ENCODE measurements at regions not wholly inside any gene's neighbourhood (a gene's known extent, or its start where the extent isn't known, plus 50 kb on each side); places are given as distances from the start of the nearest gene placed in this dataset.

DNA sequence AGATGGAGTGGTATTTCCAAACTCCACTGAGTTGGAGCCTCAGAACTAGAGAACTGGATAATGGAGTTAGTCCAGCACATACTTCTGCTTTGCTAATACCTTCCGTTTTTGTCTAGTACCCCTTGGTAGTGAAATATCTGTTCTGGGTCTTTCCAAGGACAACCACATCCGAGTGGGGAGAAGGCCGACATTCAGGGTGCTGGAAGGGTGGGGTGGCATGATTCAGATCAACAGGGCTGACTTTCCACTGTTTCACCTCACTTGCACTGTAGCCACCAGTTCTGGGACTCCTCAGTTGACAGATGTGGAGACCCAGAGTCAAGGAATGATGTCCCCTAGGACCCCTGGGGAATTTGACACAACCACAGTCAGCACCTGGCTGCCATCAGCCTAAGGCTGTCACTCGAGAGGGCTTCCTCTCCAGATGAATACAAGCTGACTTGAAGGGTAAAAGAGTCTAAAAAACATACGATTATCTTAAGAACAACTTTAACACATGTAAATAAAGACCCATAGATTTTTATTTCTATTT is 84.8 kb upstream of the HNF1B start:
- H3K4me1 ChIP-seq = no peaks in the 10 kb centered on the region
- no peaks in the 10 kb centered on the region for H3K36me3 ChIP-seq
- no peak for DNase-seq
- no peak for TF ChIP-seq POLR2A (IDR thresholded peaks at IDR 0.05)
- TF ChIP-seq, protein P1, sequence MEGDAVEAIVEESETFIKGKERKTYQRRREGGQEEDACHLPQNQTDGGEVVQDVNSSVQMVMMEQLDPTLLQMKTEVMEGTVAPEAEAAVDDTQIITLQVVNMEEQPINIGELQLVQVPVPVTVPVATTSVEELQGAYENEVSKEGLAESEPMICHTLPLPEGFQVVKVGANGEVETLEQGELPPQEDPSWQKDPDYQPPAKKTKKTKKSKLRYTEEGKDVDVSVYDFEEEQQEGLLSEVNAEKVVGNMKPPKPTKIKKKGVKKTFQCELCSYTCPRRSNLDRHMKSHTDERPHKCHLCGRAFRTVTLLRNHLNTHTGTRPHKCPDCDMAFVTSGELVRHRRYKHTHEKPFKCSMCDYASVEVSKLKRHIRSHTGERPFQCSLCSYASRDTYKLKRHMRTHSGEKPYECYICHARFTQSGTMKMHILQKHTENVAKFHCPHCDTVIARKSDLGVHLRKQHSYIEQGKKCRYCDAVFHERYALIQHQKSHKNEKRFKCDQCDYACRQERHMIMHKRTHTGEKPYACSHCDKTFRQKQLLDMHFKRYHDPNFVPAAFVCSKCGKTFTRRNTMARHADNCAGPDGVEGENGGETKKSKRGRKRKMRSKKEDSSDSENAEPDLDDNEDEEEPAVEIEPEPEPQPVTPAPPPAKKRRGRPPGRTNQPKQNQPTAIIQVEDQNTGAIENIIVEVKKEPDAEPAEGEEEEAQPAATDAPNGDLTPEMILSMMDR (IDR thresholded peaks at IDR 0.05) = no peak
- no peak overlapping the region for H3K4me3 ChIP-seq
- no peaks in the 10 kb centered on the region for H3K9me3 ChIP-seq
- H3K27me3 ChIP-seq = no peaks in the 10 kb centered on the region
- intact Hi-C loops (cut with DNase I; ENCODE audit: low total_unique reads) = no loop called here
- H3K27ac ChIP-seq = no peak overlapping the region

DNA sequence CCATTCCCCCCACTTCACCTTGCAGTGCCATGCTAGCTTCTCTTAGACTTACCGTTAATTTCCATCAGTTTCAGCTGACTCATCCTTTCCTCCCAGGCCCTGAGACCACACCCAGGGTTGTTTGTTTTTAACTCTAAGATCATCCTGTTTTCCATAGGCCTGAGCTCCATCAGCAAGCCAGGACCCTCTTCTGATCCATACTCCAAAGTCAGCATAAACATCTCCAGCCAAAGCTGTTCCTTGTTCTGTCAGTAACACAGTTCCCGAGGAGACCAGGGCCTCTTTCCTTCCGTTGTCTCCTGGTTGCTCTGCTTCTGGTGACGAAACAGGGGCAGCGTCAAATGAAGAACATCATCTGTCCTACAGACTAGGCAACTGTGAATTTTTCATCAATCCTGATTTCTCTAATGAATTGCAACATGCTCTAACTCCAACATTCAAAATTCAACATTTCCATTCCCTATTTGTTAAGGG is 83.8 kb upstream of the HNF1B start:
- Histone ChIP-seq H3K27ac (no peak overlapping the region), H3K4me1 (no peaks in the 10 kb centered on the region), H3K9me3 (no peaks in the 10 kb centered on the region), H3K4me3 (no peak overlapping the region), H3K36me3 (no peaks in the 10 kb centered on the region), H3K27me3 (no peaks in the 10 kb centered on the region)
- intact Hi-C loops (cut with DNase I; ENCODE audit: low total_unique reads) = no loop called here
- no peak for DNase-seq
- TF ChIP-seq, protein P1 (IDR thresholded peaks at IDR 0.05) = no peak
- no peak for TF ChIP-seq POLR2A (IDR thresholded peaks at IDR 0.05)

DNA sequence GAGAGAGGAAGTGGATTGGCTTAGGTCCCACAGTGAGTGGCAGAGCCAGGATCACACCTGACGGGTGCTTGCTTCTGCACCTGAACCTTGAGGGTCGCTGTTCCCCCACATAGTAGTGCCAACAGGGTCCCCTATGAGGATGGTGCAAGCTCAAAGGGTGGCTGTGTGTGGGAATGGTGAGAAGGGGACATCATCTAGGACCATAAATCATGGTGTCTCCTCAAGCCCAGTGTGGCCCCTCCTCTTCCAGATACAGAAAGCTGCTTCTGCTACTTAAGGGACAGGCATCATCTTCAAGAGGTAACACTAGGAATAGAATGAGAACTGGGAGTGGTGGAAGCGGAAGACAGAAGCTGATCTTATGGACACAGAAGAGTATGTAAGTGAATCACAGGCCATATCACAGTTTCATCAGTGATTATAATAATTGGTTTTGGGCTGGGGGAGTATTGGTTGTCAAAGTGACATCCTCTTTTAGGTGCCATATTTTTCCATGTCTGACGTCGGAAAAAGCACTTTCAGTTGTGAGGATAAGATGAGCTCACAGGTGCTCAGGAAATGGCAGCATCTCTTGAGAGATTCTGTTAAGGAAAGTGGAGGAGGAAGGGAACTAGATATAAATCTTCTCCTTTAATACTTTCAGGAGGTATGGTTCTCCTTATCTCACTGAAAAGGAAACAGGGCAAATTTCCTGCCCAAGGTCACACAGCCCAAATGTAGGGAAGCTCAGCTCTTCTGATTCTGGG is 83.2 kb upstream of the HNF1B start:
- intact Hi-C loops (cut with DNase I; ENCODE audit: low total_unique reads) = no loop called here
- TF ChIP-seq, protein P1 (IDR thresholded peaks at IDR 0.05) = no peak
- no peak for TF ChIP-seq POLR2A (IDR thresholded peaks at IDR 0.05)
- no peaks in the 10 kb centered on the region for H3K4me1 ChIP-seq

DNA sequence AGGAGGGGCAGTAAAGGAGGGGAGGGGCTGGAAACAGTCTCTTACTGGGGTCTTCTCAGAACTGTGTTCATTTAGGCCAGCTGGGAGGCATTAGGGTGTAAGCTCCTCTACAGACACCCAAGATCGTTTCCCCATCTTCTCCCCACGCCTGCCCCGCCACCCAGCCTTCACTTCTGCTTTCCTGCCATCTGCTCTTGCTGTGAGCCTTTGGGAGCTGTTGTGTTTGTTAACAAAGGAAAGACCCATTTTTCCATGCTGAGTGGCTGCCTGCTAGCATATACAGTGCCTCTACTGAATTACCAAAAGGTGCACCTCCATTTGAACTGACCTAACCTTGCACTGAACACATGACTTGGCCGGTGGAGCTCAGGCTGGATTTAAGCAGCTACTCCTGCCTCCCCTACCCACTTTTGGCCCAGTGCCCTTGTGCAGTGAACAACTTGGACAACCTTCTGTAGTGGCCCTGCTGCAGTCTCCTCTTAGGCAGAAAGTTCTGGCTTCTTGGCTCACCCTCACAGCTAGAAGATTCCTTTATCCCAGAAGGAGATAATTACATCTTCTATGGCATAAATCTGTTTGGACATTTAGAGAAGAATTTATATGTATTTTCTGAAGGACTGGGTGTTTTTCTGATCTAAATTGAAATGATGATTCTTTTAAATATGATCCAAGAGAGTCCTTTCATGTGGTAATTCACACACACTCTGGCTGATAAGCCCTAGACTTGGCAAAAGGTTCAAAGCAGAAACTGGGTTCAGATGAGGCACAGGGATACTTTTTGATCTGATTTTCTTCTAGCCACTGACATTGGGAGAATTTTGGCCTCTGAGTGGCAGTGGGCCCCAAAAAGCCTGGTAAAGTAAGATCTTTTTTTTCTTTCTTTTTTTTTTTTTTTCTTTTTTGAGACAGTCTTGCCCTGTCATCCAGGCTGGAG is 81.9 kb upstream of the HNF1B start:
- Histone ChIP-seq H3K27ac (no peak overlapping the region), H3K9me3 (no peaks in the 10 kb centered on the region), H3K36me3 (no peaks in the 10 kb centered on the region), H3K4me1 (no peaks in the 10 kb centered on the region), H3K4me3 (no peak overlapping the region), H3K27me3 (no peaks in the 10 kb centered on the region)
- intact Hi-C loops (cut with DNase I; ENCODE audit: low total_unique reads) = no loop called here
- no peak for DNase-seq
- TF ChIP-seq, protein P1 (IDR thresholded peaks at IDR 0.05) = no peak
- no peak for TF ChIP-seq POLR2A (IDR thresholded peaks at IDR 0.05)

More for the DNA sequence above, 83.2 kb upstream of the HNF1B start:
- no peak for DNase-seq
- no peaks in the 10 kb centered on the region for H3K9me3 ChIP-seq
- no peak overlapping the region for H3K4me3 ChIP-seq
- H3K27ac ChIP-seq = no peak overlapping the region
- H3K27me3 ChIP-seq = no peaks in the 10 kb centered on the region
- H3K36me3 ChIP-seq = no peaks in the 10 kb centered on the region

Measured in uterus (tissue), 3 donors.